ENCODE measurements at regions not wholly inside any gene's neighbourhood (a gene's known extent, or its start where the extent isn't known, plus 50 kb on each side); places are given as distances from the start of the nearest gene placed in this dataset.

GRCh38 chr17:79262624-79263023 is 188.0 kb downstream of the ENGASE start:
- H3K4me1 ChIP-seq (ENCODE audit: control insufficient read depth in 1 of 2, low read depth in 2 of 2) = no peaks in the 10 kb centered on the region
- no peak overlapping the region for H3K27ac ChIP-seq
- ATAC-seq (ENCODE audit: insufficient number of reproducible peaks, low FRiP score, low read depth) (no peak), DNase-seq (ENCODE audit: low spot score) (no peak)
- H3K27me3 ChIP-seq (replicated peaks; ENCODE audit: insufficient read depth) = no peaks in the 10 kb centered on the region
- TF ChIP-seq CTCF (IDR thresholded peaks at IDR 0.05) = no peak
- no peaks in the 10 kb centered on the region for H3K36me3 ChIP-seq
- H3K9me3 ChIP-seq = no peaks in the 10 kb centered on the region
- no peak overlapping the region for H3K4me3 ChIP-seq

- ATAC-seq (ENCODE audit: insufficient number of reproducible peaks, low FRiP score, low read depth) = no peak
- no peaks in the 10 kb centered on the region for H3K36me3 ChIP-seq
- no peak for TF ChIP-seq CTCF (IDR thresholded peaks at IDR 0.05)
- H3K27ac ChIP-seq = no peak overlapping the region
- H3K9me3 ChIP-seq = no peaks in the 10 kb centered on the region
- no peaks in the 10 kb centered on the region for H3K4me1 ChIP-seq (ENCODE audit: control insufficient read depth in 1 of 2, low read depth in 2 of 2)
- DNase-seq (ENCODE audit: low spot score) = no peak
- no peak overlapping the region for H3K4me3 ChIP-seq
- no peaks in the 10 kb centered on the region for H3K27me3 ChIP-seq (replicated peaks; ENCODE audit: insufficient read depth)
These were observed 186.9 kb downstream of the ENGASE start for GRCh38 chr17:79261355-79262072.

DNA sequence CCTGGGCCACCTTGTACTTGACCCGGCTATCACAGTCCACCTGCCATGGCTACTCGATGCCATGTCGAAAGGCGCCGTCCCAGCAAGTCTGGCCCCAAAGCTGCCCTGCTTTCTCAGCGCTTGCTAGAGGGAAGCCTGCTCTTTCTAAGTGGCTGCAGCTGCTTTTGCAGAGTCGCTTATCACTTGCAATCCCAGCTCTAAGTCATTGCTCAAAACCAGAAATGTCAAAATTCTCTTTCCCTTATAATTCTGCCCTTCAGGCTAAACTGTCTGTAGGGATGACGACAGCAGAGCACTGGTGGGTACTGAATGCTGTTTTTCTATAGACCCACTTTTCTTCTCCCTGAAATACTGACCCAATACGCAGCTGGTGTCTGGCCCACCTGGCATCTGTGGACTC is 184.2 kb downstream of the ENGASE start:
- DNase-seq (ENCODE audit: low spot score) (no peak), ATAC-seq (ENCODE audit: insufficient number of reproducible peaks, low FRiP score, low read depth) (no peak)
- H3K36me3 ChIP-seq = no peaks in the 10 kb centered on the region
- no peaks in the 10 kb centered on the region for H3K9me3 ChIP-seq
- TF ChIP-seq CTCF (IDR thresholded peaks at IDR 0.05) = no peak
- no peak overlapping the region for H3K4me3 ChIP-seq
- H3K27ac ChIP-seq = no peak overlapping the region
- no peaks in the 10 kb centered on the region for H3K27me3 ChIP-seq (replicated peaks; ENCODE audit: insufficient read depth)
- H3K4me1 ChIP-seq (ENCODE audit: control insufficient read depth in 1 of 2, low read depth in 2 of 2) = no peaks in the 10 kb centered on the region

DNA sequence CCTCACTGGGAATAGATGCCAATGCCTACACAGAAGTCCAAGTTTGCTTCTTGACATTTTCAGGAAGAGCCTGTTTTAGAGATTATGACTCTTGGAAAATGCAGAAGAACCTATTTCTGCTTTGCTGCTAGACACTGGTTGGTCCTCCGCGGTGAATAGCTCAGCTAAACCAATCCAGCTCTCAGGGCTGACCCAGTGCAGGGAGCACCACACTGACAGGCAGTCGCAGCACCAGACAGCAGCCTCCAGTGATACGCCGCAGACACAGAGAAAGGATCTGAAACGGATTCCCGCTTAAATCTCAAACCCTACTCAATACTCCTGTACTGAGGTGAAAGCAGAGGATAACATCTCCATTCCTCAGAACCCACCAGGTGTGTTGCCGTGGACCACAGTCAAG is 183.4 kb downstream of the ENGASE start:
- ATAC-seq (ENCODE audit: insufficient number of reproducible peaks, low FRiP score, low read depth) = no peak
- TF ChIP-seq CTCF (IDR thresholded peaks at IDR 0.05) = no peak
- no peaks in the 10 kb centered on the region for H3K9me3 ChIP-seq
- H3K27me3 ChIP-seq (replicated peaks; ENCODE audit: insufficient read depth) = no peaks in the 10 kb centered on the region
- H3K4me3 ChIP-seq = no peak overlapping the region
- DNase-seq (ENCODE audit: low spot score) = no peak
- H3K4me1 ChIP-seq (ENCODE audit: control insufficient read depth in 1 of 2, low read depth in 2 of 2) = no peaks in the 10 kb centered on the region
- H3K27ac ChIP-seq = no peak overlapping the region
- H3K36me3 ChIP-seq = no peaks in the 10 kb centered on the region

DNA sequence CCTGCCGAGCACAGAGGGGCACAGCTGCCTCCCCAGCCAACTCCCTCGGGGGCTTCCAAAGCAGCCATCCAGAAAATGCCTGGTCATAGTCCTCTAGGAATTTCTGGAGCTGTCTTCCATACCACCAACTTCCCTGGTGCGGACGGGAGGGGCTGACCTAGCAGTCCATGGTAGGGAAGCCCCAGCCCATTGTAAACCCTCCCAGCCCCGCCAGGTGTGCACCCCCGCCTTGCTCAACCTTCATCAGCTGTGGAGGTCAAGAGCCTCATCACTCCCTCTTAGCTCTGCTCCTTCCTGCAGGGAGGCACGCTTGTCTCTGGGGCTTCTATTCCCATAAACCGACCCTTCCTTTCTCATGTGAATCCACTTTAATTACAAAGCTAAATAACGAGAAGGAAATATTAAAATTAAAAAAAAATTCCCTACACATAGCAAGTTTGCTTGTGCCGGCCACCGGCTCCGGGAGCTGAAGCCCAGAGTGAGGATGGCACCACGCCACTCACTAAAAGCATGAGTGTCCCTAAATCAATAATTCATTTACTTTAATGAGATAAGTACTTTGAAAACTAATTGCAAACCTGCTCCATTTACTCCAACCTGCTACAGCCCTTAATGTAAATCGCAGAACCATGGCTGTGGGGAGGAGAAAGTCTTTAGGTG is 181.4 kb downstream of the ENGASE start:
- TF ChIP-seq CTCF (IDR thresholded peaks at IDR 0.05) = no peak
- DNase-seq (ENCODE audit: low spot score) (no peak), ATAC-seq (ENCODE audit: insufficient number of reproducible peaks, low FRiP score, low read depth) (no peak)
- H3K9me3 ChIP-seq = no peaks in the 10 kb centered on the region
- no peaks in the 10 kb centered on the region for H3K4me1 ChIP-seq (ENCODE audit: control insufficient read depth in 1 of 2, low read depth in 2 of 2)
- no peak overlapping the region for H3K27ac ChIP-seq
- no peak overlapping the region for H3K4me3 ChIP-seq
- no peaks in the 10 kb centered on the region for H3K36me3 ChIP-seq
- H3K27me3 ChIP-seq (replicated peaks; ENCODE audit: insufficient read depth) = no peaks in the 10 kb centered on the region

Measured in thoracic aorta (tissue), 2 donors.